CD8-positive, alpha-beta memory T cell (primary cell): ENCODE measurements at regions not wholly inside any gene's neighbourhood (a gene's known extent, or its start where the extent isn't known, plus 50 kb on each side); places are given as distances from the start of the nearest gene placed in this dataset.
A peak's percentile ranks its signal among the peaks of the same experiment; 100 is the strongest.

Experiments
- CTCF ChIA-PET: fragments of 350-600 bp; sonication (Branson Sonifier 250); formaldehyde crosslinking; loops from one replicate; lab custom pipeline; 2021; ENCODE audit warnings: antibody characterized with exemption; lab: Charles Lee
- POLR2A ChIA-PET: fragments of 350-600 bp; sonication (Branson Sonifier 250); formaldehyde crosslinking; loops from one replicate; lab custom pipeline; 2021; ENCODE audit warnings: antibody characterized with exemption; lab: Charles Lee
- DNase-seq, 5 donors: peaks; one replicate each; pipeline versions ENCODE4 v3.0.0 to v3.0.0-alpha.2; 2020 to 2022; ENCODE audit warnings: mixed read lengths in 1 of 5
- H3K27ac ChIP-seq: one replicate; pipeline ENCODE4 v1.7.0; 2013; ENCODE audit warnings: low read depth, mild to moderate bottlenecking, low read length, moderate library complexity
- H3K27me3 ChIP-seq: 2 replicates; pipeline ENCODE4 v1.7.0; 2013; ENCODE audit warnings: low read length, mild to moderate bottlenecking; ENCODE audit not compliant: insufficient read depth, poor library complexity, severe bottlenecking
- H3K36me3 ChIP-seq: 2 replicates; pipeline ENCODE4 v1.7.0; 2013; ENCODE audit warnings: mild to moderate bottlenecking, low read length, moderate library complexity; ENCODE audit not compliant: insufficient read depth
- H3K4me1 ChIP-seq: 2 replicates; pipeline ENCODE4 v1.7.0; 2013; ENCODE audit warnings: mild to moderate bottlenecking, low read length, moderate library complexity; ENCODE audit not compliant: insufficient read depth
- H3K4me3 ChIP-seq: 2 replicates; pipeline ENCODE4 v1.7.0; 2013; ENCODE audit warnings: mild to moderate bottlenecking, low read length
- H3K9me3 ChIP-seq: 2 replicates; pipeline ENCODE4 v1.7.0; 2013; ENCODE audit warnings: mild to moderate bottlenecking, low read length
- H3K27ac Mint-ChIP-seq, 8 donors: one replicate each; pipeline ENCODE4 v1.8.0; 2020 to 2021; ENCODE audit warnings: mixed read lengths in 8 of 8, mild to moderate bottlenecking in 6 of 8, inconsistent platforms in 3 of 8, moderate library complexity in 3 of 8
- H3K27me3 Mint-ChIP-seq, 2 donors: one replicate each; pipeline ENCODE4 v1.8.0; 2020 to 2021; ENCODE audit warnings: mixed read lengths in 2 of 2, mild to moderate bottlenecking in 1 of 2, moderate library complexity in 1 of 2
- H3K36me3 Mint-ChIP-seq, 3 donors: one replicate each; pipeline ENCODE4 v1.8.0; 2020 to 2021; ENCODE audit warnings: mixed read lengths in 3 of 3, inconsistent platforms in 1 of 3, mild to moderate bottlenecking in 1 of 3
- H3K4me1 Mint-ChIP-seq, 3 donors: one replicate each; pipeline ENCODE4 v1.8.0; 2020 to 2021; ENCODE audit warnings: mixed read lengths in 3 of 3, inconsistent platforms in 1 of 3, mild to moderate bottlenecking in 1 of 3
- H3K4me3 Mint-ChIP-seq, 7 donors: one replicate each; pipeline ENCODE4 v1.8.0; 2020 to 2021; ENCODE audit warnings: mixed read lengths in 7 of 7, mild to moderate bottlenecking in 6 of 7, moderate library complexity in 4 of 7, inconsistent platforms in 2 of 7
- H3K9me3 Mint-ChIP-seq, 5 donors: one replicate each; pipeline ENCODE4 v1.8.0; 2020 to 2022; ENCODE audit warnings: mixed read lengths in 5 of 5, mild to moderate bottlenecking in 3 of 5, moderate library complexity in 2 of 5, inconsistent platforms in 1 of 5

- H3K9me3 Mint-ChIP-seq, result peaks cover 0 to 2% (median 0%) of the 10 kb centered on the region in 5 donors
- no peaks in the 10 kb centered on the region for H3K36me3 Mint-ChIP-seq
- Histone ChIP-seq H3K27ac (no peak overlapping the region), H3K36me3 (no peaks in the 10 kb centered on the region), H3K27me3 (no peaks in the 10 kb centered on the region), H3K4me1 (no peaks in the 10 kb centered on the region), H3K4me3 (no peak overlapping the region), H3K9me3 (no peaks in the 10 kb centered on the region)
- peaks cover 15 to 55% of the 10 kb centered on the region in 2 donors for H3K27me3 Mint-ChIP-seq
- ChIA-PET POLR2A (no interaction called here), CTCF (no interaction called here)
- no peak for DNase-seq
- no peak overlapping the region for H3K4me3 Mint-ChIP-seq
- no peaks in the 10 kb centered on the region for H3K4me1 Mint-ChIP-seq
- H3K27ac Mint-ChIP-seq, result no peak overlapping the region
Observed at GRCh38 chr11:10388574-10388973, 66.5 kb upstream of the AMPD3 start.

- H3K9me3 ChIP-seq, result no peaks in the 10 kb centered on the region
- H3K4me3 ChIP-seq, result no peak overlapping the region
- H3K9me3 Mint-ChIP-seq, result peaks cover 0 to 2% (median 0%) of the 10 kb centered on the region in 5 donors
- no peak for DNase-seq
- H3K27ac Mint-ChIP-seq, result peak overlapping the region in 1 of 8 donors; percentile 30
- H3K4me3 Mint-ChIP-seq, result no peak overlapping the region
- H3K36me3 Mint-ChIP-seq, result no peaks in the 10 kb centered on the region
- H3K4me1 Mint-ChIP-seq, result no peaks in the 10 kb centered on the region
- H3K27me3 ChIP-seq, result no peaks in the 10 kb centered on the region
- H3K27me3 Mint-ChIP-seq, result peaks cover 20 to 55% of the 10 kb centered on the region in 2 donors
- ChIA-PET POLR2A (no interaction called here), CTCF (no interaction called here)
- no peaks in the 10 kb centered on the region for H3K4me1 ChIP-seq
- H3K27ac ChIP-seq, result no peak overlapping the region
- H3K36me3 ChIP-seq, result no peaks in the 10 kb centered on the region
Observed at GRCh38 chr11:10390375-10390774, 64.7 kb upstream of the AMPD3 start.

GRCh38 chr11:10392095-10393079 is 62.7 kb upstream of the AMPD3 start:
- Histone ChIP-seq H3K9me3 (no peaks in the 10 kb centered on the region), H3K36me3 (no peaks in the 10 kb centered on the region), H3K27ac (no peak overlapping the region), H3K27me3 (no peaks in the 10 kb centered on the region), H3K4me1 (no peaks in the 10 kb centered on the region), H3K4me3 (no peak overlapping the region)
- Mint-ChIP-seq H3K36me3 (no peaks in the 10 kb centered on the region), H3K4me1 (no peaks in the 10 kb centered on the region), H3K27ac (no peak overlapping the region), H3K9me3 (no peaks in the 10 kb centered on the region), H3K4me3 (no peak overlapping the region), H3K27me3 (peaks cover 17 to 48% of the 10 kb centered on the region in 2 donors)
- ChIA-PET POLR2A (interaction anchor here (0.5 kb wide), 1 partner anchor 241 kb away, joined by 4 read pairs; no protein-coding TSS in a partner anchor), CTCF (interaction anchor here (1.6 kb wide), 1 partner anchor 14 kb away, joined by 4 read pairs; no protein-coding TSS in a partner anchor)
- no peak for DNase-seq

GRCh38 chr11:10394229-10395101 is 60.6 kb upstream of the AMPD3 start:
- Histone ChIP-seq H3K36me3 (no peaks in the 10 kb centered on the region), H3K27me3 (no peaks in the 10 kb centered on the region), H3K9me3 (no peaks in the 10 kb centered on the region), H3K27ac (no peak overlapping the region), H3K4me3 (no peak overlapping the region), H3K4me1 (no peaks in the 10 kb centered on the region)
- H3K4me1 Mint-ChIP-seq, result no peaks in the 10 kb centered on the region
- H3K4me3 Mint-ChIP-seq, result no peak overlapping the region
- H3K27me3 Mint-ChIP-seq, result peaks cover 8 to 33% of the 10 kb centered on the region in 2 donors
- H3K9me3 Mint-ChIP-seq, result no peaks in the 10 kb centered on the region
- POLR2A ChIA-PET, result no interaction called here
- no peaks in the 10 kb centered on the region for H3K36me3 Mint-ChIP-seq
- CTCF ChIA-PET, result interaction anchor here (1.6 kb wide), 1 partner anchor 12 kb away, joined by 4 read pairs; no protein-coding TSS in a partner anchor
- H3K27ac Mint-ChIP-seq, result no peak overlapping the region
- no peak for DNase-seq

- Mint-ChIP-seq H3K4me1 (no peaks in the 10 kb centered on the region), H3K27me3 (peaks cover 6 to 25% of the 10 kb centered on the region in 2 donors), H3K4me3 (no peak overlapping the region), H3K27ac (no peak overlapping the region), H3K36me3 (no peaks in the 10 kb centered on the region), H3K9me3 (no peaks in the 10 kb centered on the region)
- Histone ChIP-seq H3K4me1 (no peaks in the 10 kb centered on the region), H3K27me3 (no peaks in the 10 kb centered on the region), H3K4me3 (no peak overlapping the region), H3K9me3 (no peaks in the 10 kb centered on the region), H3K36me3 (no peaks in the 10 kb centered on the region), H3K27ac (no peak overlapping the region)
- ChIA-PET POLR2A (no interaction called here), CTCF (interaction anchor here (0.6 kb wide), 1 partner anchor 9 kb away, joined by 3 read pairs; no protein-coding TSS in a partner anchor)
- DNase-seq, result no peak
Observed at GRCh38 chr11:10395166-10395897, 59.7 kb upstream of the AMPD3 start.

- POLR2A ChIA-PET, result no interaction called here
- CTCF ChIA-PET, result interaction anchor here (1.1 to 1.2 kb wide), 2 partner anchors 9 to 17 kb away, joined by 3 to 4 read pairs; no protein-coding TSS in a partner anchor
- no peak overlapping the region for H3K27ac ChIP-seq
- no peaks in the 10 kb centered on the region for H3K27me3 ChIP-seq
- no peaks in the 10 kb centered on the region for H3K36me3 ChIP-seq
- no peaks in the 10 kb centered on the region for H3K4me1 ChIP-seq
- Mint-ChIP-seq H3K4me1 (peaks cover 0 to 5% (median 4%) of the 10 kb centered on the region in 3 donors), H3K27ac (peak overlapping the region in 1 of 8 donors; percentile 35), H3K9me3 (no peaks in the 10 kb centered on the region), H3K4me3 (no peak overlapping the region), H3K27me3 (peaks cover 6 to 16% of the 10 kb centered on the region in 2 donors), H3K36me3 (no peaks in the 10 kb centered on the region)
- H3K9me3 ChIP-seq, result no peaks in the 10 kb centered on the region
- no peak for DNase-seq
- no peak overlapping the region for H3K4me3 ChIP-seq
Observed at GRCh38 chr11:10396771-10397170, 58.3 kb upstream of the AMPD3 start.

GRCh38 chr11:10397226-10397987 is 57.7 kb upstream of the AMPD3 start:
- Histone ChIP-seq H3K4me1 (no peaks in the 10 kb centered on the region), H3K9me3 (no peaks in the 10 kb centered on the region), H3K36me3 (no peaks in the 10 kb centered on the region), H3K27ac (no peak overlapping the region), H3K4me3 (no peak overlapping the region), H3K27me3 (no peaks in the 10 kb centered on the region)
- Mint-ChIP-seq H3K4me3 (no peak overlapping the region), H3K27ac (peak overlapping the region in 1 of 8 donors; percentile 35), H3K9me3 (no peaks in the 10 kb centered on the region), H3K4me1 (peaks cover 0 to 5% (median 4%) of the 10 kb centered on the region in 3 donors), H3K36me3 (no peaks in the 10 kb centered on the region), H3K27me3 (peaks cover 6 to 16% of the 10 kb centered on the region in 2 donors)
- CTCF ChIA-PET, result interaction anchor here (1.1 to 1.2 kb wide), 2 partner anchors 9 to 17 kb away, joined by 3 to 4 read pairs; no protein-coding TSS in a partner anchor
- DNase-seq, result no peak
- POLR2A ChIA-PET, result no interaction called here
